SK-N-SH treated with all-trans-retinoic acid at 6 μM for 48 hours (cell line): ENCODE measurements at regions not wholly inside any gene's neighbourhood (a gene's known extent, or its start where the extent isn't known, plus 50 kb on each side); places are given as distances from the start of the nearest gene placed in this dataset.

Source experiments
- ATAC-seq: fragments of 200-7000 bp; cut with Tn5 transposase; 3 replicates; pipeline ENCODE4 v1.9.1; 2020; ENCODE audit warnings: mild to moderate bottlenecking, moderate library complexity
- ARNTL ChIP-seq: fragments of 450-650 bp; formaldehyde crosslinking; IDR thresholded peaks from 2 replicates; pipeline ENCODE4 v1.5.0; 2020; ENCODE audit warnings: low read depth, mild to moderate bottlenecking, moderate library complexity, borderline replicate concordance
- BACH2 ChIP-seq: fragments of 250-450 bp; sonication (Bioruptor Pico); IDR thresholded peaks from 2 replicates; pipeline ENCODE4 v1.9.0; 2021; ENCODE audit warnings: mild to moderate bottlenecking, borderline replicate concordance
- CSDC2 ChIP-seq: fragments of 250-450 bp; sonication (Bioruptor Pico); IDR thresholded peaks from 2 replicates; pipeline ENCODE4 v1.5.0; 2020; ENCODE audit warnings: mild to moderate bottlenecking, moderate library complexity
- CSRNP3 ChIP-seq: fragments of 250-450 bp; sonication (Bioruptor Pico); IDR thresholded peaks from 2 replicates; pipeline ENCODE4 v1.5.1; 2021; ENCODE audit warnings: mild to moderate bottlenecking, moderate library complexity
- GLIS3 ChIP-seq: fragments of 250-450 bp; sonication (Bioruptor Pico); IDR thresholded peaks from 2 replicates; pipeline ENCODE4 v1.5.0; 2020; ENCODE audit warnings: mild to moderate bottlenecking, moderate library complexity
- ISL1 ChIP-seq: fragments of 250-450 bp; sonication (Bioruptor Pico); IDR thresholded peaks from 2 replicates; pipeline ENCODE4 v2.1.2; 2022; ENCODE audit warnings: mild to moderate bottlenecking, moderate library complexity
- OSR1 ChIP-seq: fragments of 250-450 bp; sonication (Bioruptor Pico); IDR thresholded peaks from 2 replicates; pipeline ENCODE4 v1.8.0; 2022; ENCODE audit warnings: moderate library complexity, mild to moderate bottlenecking, inconsistent platforms
- PPARA ChIP-seq: fragments of 250-450 bp; sonication (Bioruptor Pico); IDR thresholded peaks from 2 replicates; pipeline ENCODE4 v1.5.0; 2020; ENCODE audit warnings: mild to moderate bottlenecking, borderline replicate concordance
- RARB ChIP-seq: fragments of 250-450 bp; sonication (Bioruptor Pico); IDR thresholded peaks from 2 replicates; pipeline ENCODE4 v1.8.0; 2021; ENCODE audit warnings: mild to moderate bottlenecking, moderate library complexity
- TCF4 ChIP-seq: fragments of 250-450 bp; sonication (Bioruptor Pico); IDR thresholded peaks from 2 replicates; pipeline ENCODE4 v1.8.0; 2021; ENCODE audit warnings: mild to moderate bottlenecking, moderate library complexity, borderline replicate concordance
- TOX ChIP-seq: fragments of 250-450 bp; sonication (Bioruptor Pico); IDR thresholded peaks from 2 replicates; pipeline ENCODE4 v1.8.0; 2021; ENCODE audit warnings: mild to moderate bottlenecking, moderate library complexity, borderline replicate concordance
- ZC3H10 ChIP-seq: fragments of 250-450 bp; sonication (Bioruptor Pico); IDR thresholded peaks from 2 replicates; pipeline ENCODE4 v1.5.1; 2021; ENCODE audit warnings: mild to moderate bottlenecking, moderate library complexity
- ZFP3 ChIP-seq: fragments of 250-450 bp; sonication (Bioruptor Pico); IDR thresholded peaks from 2 replicates; pipeline ENCODE4 v1.5.0; 2020; ENCODE audit warnings: mild to moderate bottlenecking, moderate library complexity
- ZFP30 ChIP-seq: fragments of 450-650 bp; formaldehyde crosslinking; IDR thresholded peaks from 2 replicates; pipeline ENCODE4 v1.5.0; 2022; ENCODE audit warnings: mild to moderate bottlenecking, moderate library complexity
- ZNF565 ChIP-seq: fragments of 450-650 bp; formaldehyde crosslinking; conservative IDR thresholded peaks from 2 replicates; pipeline ENCODE4 v1.5.0; 2020; ENCODE audit warnings: low read depth, mild to moderate bottlenecking, moderate library complexity
- ZNF70 ChIP-seq: fragments of 450-650 bp; formaldehyde crosslinking; IDR thresholded peaks from 2 replicates; pipeline ENCODE4 v1.5.0; 2020; ENCODE audit warnings: mild to moderate bottlenecking, moderate library complexity
- ZNF8 ChIP-seq: fragments of 450-650 bp; formaldehyde crosslinking; IDR thresholded peaks from 2 replicates; pipeline ENCODE4 v1.5.0; 2020; ENCODE audit warnings: mild to moderate bottlenecking, moderate library complexity
- TF ChIP-seq, protein P1 (sequence below): fragments of 250-450 bp; sonication (Bioruptor Pico); IDR thresholded peaks from 2 replicates; pipeline ENCODE4 v1.8.0; 2021; ENCODE audit warnings: low read depth, mild to moderate bottlenecking, moderate library complexity, borderline replicate concordance
- TF ChIP-seq, protein P2 (sequence below): fragments of 250-450 bp; sonication (Bioruptor Pico); IDR thresholded peaks from 2 replicates; pipeline ENCODE4 v1.8.0; 2020; ENCODE audit warnings: mild to moderate bottlenecking, moderate library complexity, borderline replicate concordance
- TF ChIP-seq, protein P3 (sequence below): fragments of 250-450 bp; sonication (Bioruptor Pico); IDR thresholded peaks from 2 replicates; pipeline ENCODE4 v1.5.0; 2020; ENCODE audit warnings: mild to moderate bottlenecking, moderate library complexity
- TF ChIP-seq, protein P4 (sequence below): fragments of 250-450 bp; sonication (Bioruptor Pico); IDR thresholded peaks from 2 replicates; pipeline ENCODE4 v1.5.1; 2020; ENCODE audit warnings: low read depth, mild to moderate bottlenecking, moderate library complexity

GRCh38 chr9:25224996-25225395 is 453.2 kb downstream of the TUSC1 start:
- ATAC-seq: no peak
- TF ChIP-seq OSR1 (CRISPR knock-in tag) (no peak), ZNF8 (CRISPR knock-in tag) (no peak), ISL1 (CRISPR knock-in tag) (no peak), CSRNP3 (CRISPR knock-in tag) (no peak)
- TF ChIP-seq, protein P1, sequence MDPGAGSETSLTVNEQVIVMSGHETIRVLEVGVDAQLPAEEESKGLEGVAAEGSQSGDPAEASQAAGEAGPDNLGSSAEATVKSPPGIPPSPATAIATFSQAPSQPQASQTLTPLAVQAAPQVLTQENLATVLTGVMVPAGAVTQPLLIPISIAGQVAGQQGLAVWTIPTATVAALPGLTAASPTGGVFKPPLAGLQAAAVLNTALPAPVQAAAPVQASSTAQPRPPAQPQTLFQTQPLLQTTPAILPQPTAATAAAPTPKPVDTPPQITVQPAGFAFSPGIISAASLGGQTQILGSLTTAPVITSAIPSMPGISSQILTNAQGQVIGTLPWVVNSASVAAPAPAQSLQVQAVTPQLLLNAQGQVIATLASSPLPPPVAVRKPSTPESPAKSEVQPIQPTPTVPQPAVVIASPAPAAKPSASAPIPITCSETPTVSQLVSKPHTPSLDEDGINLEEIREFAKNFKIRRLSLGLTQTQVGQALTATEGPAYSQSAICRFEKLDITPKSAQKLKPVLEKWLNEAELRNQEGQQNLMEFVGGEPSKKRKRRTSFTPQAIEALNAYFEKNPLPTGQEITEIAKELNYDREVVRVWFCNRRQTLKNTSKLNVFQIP (CRISPR knock-in tag): no peak
- TF ChIP-seq, all 23 proteins: peak for 0

DNA sequence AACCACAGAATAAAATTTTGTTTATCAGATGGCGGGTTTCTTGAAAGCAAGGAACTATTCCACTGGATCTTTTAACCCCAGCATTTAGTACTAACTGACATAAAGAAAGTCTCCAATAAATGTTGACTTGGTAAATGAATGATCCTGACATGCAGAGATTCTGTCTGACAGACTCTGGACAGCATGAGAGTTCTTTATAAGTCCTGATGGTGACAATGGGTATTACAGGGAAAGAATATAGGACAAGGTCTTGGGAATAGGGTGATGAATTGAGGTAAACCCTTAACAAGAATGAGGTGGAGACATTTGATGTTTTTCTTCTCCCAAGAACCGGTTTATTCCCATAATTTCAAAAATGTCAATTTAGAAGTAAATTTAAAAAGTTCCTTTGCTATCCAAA is 453.9 kb downstream of the TUSC1 start:
- TF ChIP-seq RARB: no peak
- no peak for TF ChIP-seq CSDC2 (CRISPR knock-in tag)
- TF ChIP-seq ZFP3: no peak
- TF ChIP-seq, protein P2, sequence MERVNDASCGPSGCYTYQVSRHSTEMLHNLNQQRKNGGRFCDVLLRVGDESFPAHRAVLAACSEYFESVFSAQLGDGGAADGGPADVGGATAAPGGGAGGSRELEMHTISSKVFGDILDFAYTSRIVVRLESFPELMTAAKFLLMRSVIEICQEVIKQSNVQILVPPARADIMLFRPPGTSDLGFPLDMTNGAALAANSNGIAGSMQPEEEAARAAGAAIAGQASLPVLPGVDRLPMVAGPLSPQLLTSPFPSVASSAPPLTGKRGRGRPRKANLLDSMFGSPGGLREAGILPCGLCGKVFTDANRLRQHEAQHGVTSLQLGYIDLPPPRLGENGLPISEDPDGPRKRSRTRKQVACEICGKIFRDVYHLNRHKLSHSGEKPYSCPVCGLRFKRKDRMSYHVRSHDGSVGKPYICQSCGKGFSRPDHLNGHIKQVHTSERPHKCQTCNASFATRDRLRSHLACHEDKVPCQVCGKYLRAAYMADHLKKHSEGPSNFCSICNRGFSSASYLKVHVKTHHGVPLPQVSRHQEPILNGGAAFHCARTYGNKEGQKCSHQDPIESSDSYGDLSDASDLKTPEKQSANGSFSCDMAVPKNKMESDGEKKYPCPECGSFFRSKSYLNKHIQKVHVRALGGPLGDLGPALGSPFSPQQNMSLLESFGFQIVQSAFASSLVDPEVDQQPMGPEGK (CRISPR knock-in tag): no peak
- TF ChIP-seq, protein P3, sequence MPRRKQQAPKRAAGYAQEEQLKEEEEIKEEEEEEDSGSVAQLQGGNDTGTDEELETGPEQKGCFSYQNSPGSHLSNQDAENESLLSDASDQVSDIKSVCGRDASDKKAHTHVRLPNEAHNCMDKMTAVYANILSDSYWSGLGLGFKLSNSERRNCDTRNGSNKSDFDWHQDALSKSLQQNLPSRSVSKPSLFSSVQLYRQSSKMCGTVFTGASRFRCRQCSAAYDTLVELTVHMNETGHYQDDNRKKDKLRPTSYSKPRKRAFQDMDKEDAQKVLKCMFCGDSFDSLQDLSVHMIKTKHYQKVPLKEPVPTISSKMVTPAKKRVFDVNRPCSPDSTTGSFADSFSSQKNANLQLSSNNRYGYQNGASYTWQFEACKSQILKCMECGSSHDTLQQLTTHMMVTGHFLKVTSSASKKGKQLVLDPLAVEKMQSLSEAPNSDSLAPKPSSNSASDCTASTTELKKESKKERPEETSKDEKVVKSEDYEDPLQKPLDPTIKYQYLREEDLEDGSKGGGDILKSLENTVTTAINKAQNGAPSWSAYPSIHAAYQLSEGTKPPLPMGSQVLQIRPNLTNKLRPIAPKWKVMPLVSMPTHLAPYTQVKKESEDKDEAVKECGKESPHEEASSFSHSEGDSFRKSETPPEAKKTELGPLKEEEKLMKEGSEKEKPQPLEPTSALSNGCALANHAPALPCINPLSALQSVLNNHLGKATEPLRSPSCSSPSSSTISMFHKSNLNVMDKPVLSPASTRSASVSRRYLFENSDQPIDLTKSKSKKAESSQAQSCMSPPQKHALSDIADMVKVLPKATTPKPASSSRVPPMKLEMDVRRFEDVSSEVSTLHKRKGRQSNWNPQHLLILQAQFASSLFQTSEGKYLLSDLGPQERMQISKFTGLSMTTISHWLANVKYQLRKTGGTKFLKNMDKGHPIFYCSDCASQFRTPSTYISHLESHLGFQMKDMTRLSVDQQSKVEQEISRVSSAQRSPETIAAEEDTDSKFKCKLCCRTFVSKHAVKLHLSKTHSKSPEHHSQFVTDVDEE: no peak
- no peak for TF ChIP-seq ZNF70 (CRISPR knock-in tag)
- TF ChIP-seq GLIS3 (CRISPR knock-in tag): no peak
- no peak for TF ChIP-seq ZFP30 (CRISPR knock-in tag)
- no peak for TF ChIP-seq OSR1 (CRISPR knock-in tag)
- TF ChIP-seq PPARA (CRISPR knock-in tag): no peak
- TF ChIP-seq ZC3H10 (CRISPR knock-in tag): no peak
- TF ChIP-seq ZNF565 (CRISPR knock-in tag): no peak
- TF ChIP-seq, protein P4, sequence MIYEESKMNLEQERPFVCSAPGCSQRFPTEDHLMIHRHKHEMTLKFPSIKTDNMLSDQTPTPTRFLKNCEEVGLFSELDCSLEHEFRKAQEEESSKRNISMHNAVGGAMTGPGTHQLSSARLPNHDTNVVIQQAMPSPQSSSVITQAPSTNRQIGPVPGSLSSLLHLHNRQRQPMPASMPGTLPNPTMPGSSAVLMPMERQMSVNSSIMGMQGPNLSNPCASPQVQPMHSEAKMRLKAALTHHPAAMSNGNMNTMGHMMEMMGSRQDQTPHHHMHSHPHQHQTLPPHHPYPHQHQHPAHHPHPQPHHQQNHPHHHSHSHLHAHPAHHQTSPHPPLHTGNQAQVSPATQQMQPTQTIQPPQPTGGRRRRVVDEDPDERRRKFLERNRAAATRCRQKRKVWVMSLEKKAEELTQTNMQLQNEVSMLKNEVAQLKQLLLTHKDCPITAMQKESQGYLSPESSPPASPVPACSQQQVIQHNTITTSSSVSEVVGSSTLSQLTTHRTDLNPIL (CRISPR knock-in tag): no peak
- TF ChIP-seq ZNF8 (CRISPR knock-in tag): no peak
- no peak for TF ChIP-seq ARNTL (CRISPR knock-in tag)
- no peak for ATAC-seq

DNA sequence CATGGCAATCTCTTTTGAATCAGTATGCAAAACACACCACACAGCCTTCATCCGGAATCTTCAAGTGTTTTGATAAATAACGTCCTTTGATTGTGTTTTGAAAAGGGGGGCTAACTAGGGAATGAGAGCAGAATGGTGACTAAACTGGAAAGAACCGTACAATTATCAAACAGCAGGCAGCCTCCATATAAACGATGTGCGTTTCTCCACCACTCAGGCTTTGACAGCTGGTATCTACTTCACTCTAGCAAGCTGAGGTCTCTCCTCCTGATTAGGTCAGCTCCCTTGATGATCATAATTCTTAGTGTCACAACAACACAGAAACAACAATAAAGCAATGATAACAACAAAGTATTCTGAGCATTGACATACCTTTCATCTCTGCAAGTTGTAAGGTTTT is 465.9 kb downstream of the TUSC1 start:
- ATAC-seq: no peak
- TF ChIP-seq, protein P3: no peak
- TF ChIP-seq TOX (CRISPR knock-in tag) (no peak), GLIS3 (CRISPR knock-in tag) (no peak), ZFP30 (CRISPR knock-in tag) (no peak), TCF4 (CRISPR knock-in tag) (no peak), ZNF8 (CRISPR knock-in tag) (no peak), PPARA (CRISPR knock-in tag) (no peak), BACH2 (CRISPR knock-in tag) (no peak)
- TF ChIP-seq, protein P2 (CRISPR knock-in tag): no peak
- TF ChIP-seq, protein P1 (CRISPR knock-in tag): no peak
